ENCODE measurements at regions not wholly inside any gene's neighbourhood (a gene's known extent, or its start where the extent isn't known, plus 50 kb on each side); places are given as distances from the start of the nearest gene placed in this dataset.
"Not testable (repeated sequence)": the region's sequence is repeated elsewhere in the genome, so short reads cannot be mapped to it uniquely, and the experiment has no call there.

DNA sequence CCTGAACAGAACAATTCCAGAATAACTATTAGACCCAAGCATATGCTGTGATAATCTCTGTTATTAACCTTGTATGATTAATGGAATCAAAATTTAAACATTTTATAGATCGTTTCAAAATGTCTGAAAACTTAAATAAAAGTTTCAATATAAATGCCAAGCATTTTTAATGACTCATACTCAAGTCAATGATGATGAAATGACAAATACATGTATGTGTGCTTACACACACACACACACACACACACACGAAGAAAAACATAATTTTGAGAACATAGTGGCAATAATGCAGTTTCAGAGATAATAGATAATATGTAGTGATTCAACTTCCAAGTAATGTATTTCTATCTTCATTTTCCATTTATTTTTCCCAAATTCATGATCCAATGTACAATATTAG, 384.9 kb upstream of the FOXG1 start:
- TF ChIP-seq CTCF (IDR thresholded peaks at IDR 0.05), result no peak
- ATAC-seq, result no peak

DNA sequence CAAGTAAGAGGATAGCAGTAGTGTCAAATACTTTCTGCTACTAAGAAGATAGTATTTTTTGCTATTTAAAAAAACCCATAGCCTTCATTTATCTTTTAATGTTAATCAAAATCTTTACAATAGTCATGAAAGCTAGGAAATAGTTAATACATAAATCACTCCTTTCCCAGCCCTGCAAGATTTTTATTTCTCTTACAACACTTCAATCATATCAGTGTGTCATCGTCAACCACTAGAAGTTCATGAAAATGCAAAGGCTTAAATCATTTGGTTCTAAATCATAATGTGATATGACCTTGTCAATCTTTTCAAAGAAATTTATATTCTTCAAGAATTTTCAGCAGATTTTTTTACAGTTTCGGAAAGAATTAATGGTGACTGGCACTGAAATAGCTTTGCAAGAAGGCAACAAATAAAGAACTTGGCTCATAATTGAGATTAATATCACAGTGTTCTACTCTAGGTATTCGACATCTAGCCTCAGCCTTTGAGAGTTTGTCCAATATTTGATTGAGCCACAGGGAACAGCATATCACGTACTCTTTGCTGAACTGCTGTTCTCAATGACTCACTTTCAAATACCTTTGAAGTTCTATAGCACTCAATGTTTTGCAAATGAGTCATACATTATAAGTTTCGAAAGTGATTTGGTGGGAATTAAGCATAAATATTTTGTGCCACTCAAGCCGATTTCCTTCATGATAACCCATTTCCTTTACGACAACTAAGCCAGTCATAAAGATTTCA, 384.0 kb upstream of the FOXG1 start:
- intact Hi-C loops (cut with DNase I), result no loop called here
- Histone ChIP-seq H3K36me3 (no peaks in the 10 kb centered on the region), H3K4me3 (no peak overlapping the region), H3K27me3 (ENCODE audit: low read depth) (no peaks in the 10 kb centered on the region), H3K9me3 (no peaks in the 10 kb centered on the region), H3K4me1 (no peaks in the 10 kb centered on the region), H3K27ac (no peak overlapping the region)
- no peak for TF ChIP-seq CTCF (IDR thresholded peaks at IDR 0.05)
- no peak for DNase-seq
- ATAC-seq, result peak; percentile 86 to 93

More for the DNA sequence above, 384.9 kb upstream of the FOXG1 start:
- Histone ChIP-seq H3K9me3 (no peaks in the 10 kb centered on the region), H3K27me3 (ENCODE audit: low read depth) (no peaks in the 10 kb centered on the region), H3K4me1 (no peaks in the 10 kb centered on the region), H3K36me3 (no peaks in the 10 kb centered on the region), H3K27ac (no peak overlapping the region), H3K4me3 (no peak overlapping the region)
- intact Hi-C loops (cut with DNase I), result no loop called here
- DNase-seq, result no peak

GRCh38 chr14:28398506-28398905, 368.1 kb upstream of the FOXG1 start:
- Histone ChIP-seq H3K4me1 (no peaks in the 10 kb centered on the region), H3K9me3 (no peaks in the 10 kb centered on the region), H3K36me3 (no peaks in the 10 kb centered on the region), H3K27ac (no peak overlapping the region), H3K27me3 (ENCODE audit: low read depth) (no peaks in the 10 kb centered on the region), H3K4me3 (no peak overlapping the region)
- intact Hi-C loops (cut with DNase I), result no loop called here
- DNase-seq (no peak), ATAC-seq (no peak)
- no peak for TF ChIP-seq CTCF (IDR thresholded peaks at IDR 0.05)

DNA sequence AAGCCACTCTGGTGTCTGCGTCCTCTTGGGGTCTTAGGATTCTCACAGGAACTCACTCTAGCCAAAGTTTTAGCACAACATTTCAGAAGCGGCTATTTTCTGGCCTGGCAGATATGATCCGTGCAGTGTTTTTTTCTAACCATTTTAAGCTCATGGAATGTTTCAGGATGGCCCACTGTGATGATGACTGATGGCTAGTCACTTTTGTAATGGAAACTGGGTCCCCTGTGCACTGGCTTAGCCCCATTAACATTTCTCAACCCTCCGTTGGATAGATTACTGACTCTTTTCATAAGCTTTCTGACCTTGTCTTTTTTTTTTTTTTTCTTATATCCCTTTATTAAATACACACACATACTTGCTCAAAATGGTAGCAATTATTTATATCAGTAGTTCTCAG, 364.9 kb upstream of the FOXG1 start:
- H3K36me3 ChIP-seq; ATAC-seq; H3K27me3 ChIP-seq (ENCODE audit: low read depth); H3K4me3 ChIP-seq; DNase-seq; intact Hi-C loops (cut with DNase I); H3K9me3 ChIP-seq; H3K4me1 ChIP-seq; H3K27ac ChIP-seq: not testable (repeated sequence)

- no peak for DNase-seq
- Histone ChIP-seq H3K27ac (no peak overlapping the region), H3K36me3 (no peaks in the 10 kb centered on the region), H3K4me3 (no peak overlapping the region), H3K4me1 (no peaks in the 10 kb centered on the region), H3K9me3 (no peaks in the 10 kb centered on the region), H3K27me3 (ENCODE audit: low read depth) (no peaks in the 10 kb centered on the region)
- no peak for TF ChIP-seq CTCF (IDR thresholded peaks at IDR 0.05)
- ATAC-seq, result no peak
- intact Hi-C loops (cut with DNase I), result no loop called here
These were observed 360.4 kb upstream of the FOXG1 start for GRCh38 chr14:28406196-28406595.

DNA sequence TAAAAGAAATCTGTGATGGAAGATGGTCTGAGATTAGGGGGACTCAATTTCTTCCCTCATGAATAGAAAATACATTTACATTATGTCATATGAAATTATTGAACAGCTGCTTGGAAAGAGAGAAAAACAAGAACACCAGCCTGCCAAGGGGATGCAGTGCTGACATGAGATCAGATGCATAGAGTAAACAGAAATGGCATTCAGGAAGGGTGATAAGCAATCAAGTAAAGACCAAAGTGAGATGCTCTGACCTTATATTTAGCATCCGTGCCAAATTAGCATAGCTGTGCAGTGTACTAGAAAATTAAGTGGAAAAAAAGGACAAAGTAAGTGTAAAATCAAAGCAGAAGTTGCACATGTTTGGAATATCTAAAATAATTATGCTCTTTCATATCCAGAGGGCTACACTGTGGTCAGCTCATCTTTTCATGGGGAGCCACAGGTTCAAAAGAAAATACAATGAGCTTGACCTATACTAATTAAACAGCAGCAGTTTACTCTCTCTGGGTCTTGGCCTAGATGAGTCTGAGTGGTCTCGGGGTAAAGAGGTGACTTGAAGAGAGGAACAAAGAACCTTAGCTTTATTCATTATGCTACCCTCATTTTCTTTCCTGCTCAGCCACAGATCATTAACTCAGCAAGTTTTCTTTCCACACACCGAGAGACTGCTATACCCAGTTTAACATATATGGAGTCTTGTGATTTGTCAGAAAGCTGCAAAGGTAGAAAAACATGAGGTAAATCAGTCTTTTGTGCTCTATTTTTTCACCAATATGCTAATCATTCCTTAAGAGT, 359.4 kb upstream of the FOXG1 start:
- TF ChIP-seq CTCF (IDR thresholded peaks at IDR 0.05), result no peak
- Histone ChIP-seq H3K4me3 (no peak overlapping the region), H3K9me3 (no peaks in the 10 kb centered on the region), H3K4me1 (no peaks in the 10 kb centered on the region), H3K27ac (no peak overlapping the region), H3K36me3 (no peaks in the 10 kb centered on the region), H3K27me3 (ENCODE audit: low read depth) (no peaks in the 10 kb centered on the region)
- intact Hi-C loops (cut with DNase I), result no loop called here
- DNase-seq (no peak), ATAC-seq (no peak)
